ENCODE measurements at regions not wholly inside any gene's neighbourhood (a gene's known extent, or its start where the extent isn't known, plus 50 kb on each side); places are given as distances from the start of the nearest gene placed in this dataset.

GRCh38 chr5:110049816-110050215, 360.1 kb downstream of the MAN2A1 start:
- Histone ChIP-seq H3K79me2 (ENCODE audit: insufficient read depth, low read length) (no peaks in the 10 kb centered on the region), H3K36me3 (ENCODE audit: control insufficient read depth in 1 of 2, insufficient read depth in 2 of 2, low read length in 2 of 2) (no peaks in the 10 kb centered on the region), H3K27ac (ENCODE audit: low read depth, low read length) (no peak overlapping the region), H3K27me3 (ENCODE audit: insufficient read depth, low read length) (no peaks in the 10 kb centered on the region; the same call in 1 of the 2 replicates), H3K4me2 (ENCODE audit: low read length) (no peak overlapping the region), H3K4me3 (replicated peaks in 1 of 2; ENCODE audit: low read depth in 1 of 2, low read length in 2 of 2) (no peak overlapping the region), H3K4me1 (ENCODE audit: control insufficient read depth in 1 of 2, insufficient read depth in 2 of 2, low read length in 2 of 2) (no peaks in the 10 kb centered on the region), H2AFZ (ENCODE audit: low read depth, low read length, poor library complexity, severe bottlenecking) (no peak overlapping the region), H3K9me2 (ENCODE audit: insufficient read depth) (no peaks in the 10 kb centered on the region), H3K9ac (ENCODE audit: low read length) (no peak overlapping the region), H3K9me3 (ENCODE audit: control insufficient read depth in 1 of 2, insufficient read depth in 1 of 2, low read depth in 1 of 2, low read length in 2 of 2) (no peaks in the 10 kb centered on the region), H4K20me1 (ENCODE audit: insufficient read depth) (no peaks in the 10 kb centered on the region)
- intact Hi-C loops (cut with micrococcal nuclease) = no loop called here
- ChIA-PET POLR2A (no interaction called here), CTCF (no interaction called here), RAD21 (ENCODE audit: low non-redundant PET in 1 of 2, low total read pairs in 2 of 2, uncharacterized antibody in 2 of 2, unreplicated experiment in 2 of 2) (no interaction called here)
- ATAC-seq = no peak
- no peak for DNase-seq (ENCODE audit: low read depth, low spot score)
- no TSS peak for BruUV-seq (replicated peaks)
- TF ChIP-seq EZH2phosphoT487 (IDR thresholded peaks at IDR 0.05; ENCODE audit: borderline replicate concordance) (no peak), POLR2A (IDR thresholded peaks at IDR 0.05; ENCODE audit: borderline replicate concordance, extremely low read depth, insufficient read depth, insufficient read length) (no peak), JUND (IDR thresholded peaks at IDR 0.05) (no peak)

- no peak overlapping the region for H3K9ac ChIP-seq (ENCODE audit: low read length)
- H3K4me1 ChIP-seq (ENCODE audit: control insufficient read depth in 1 of 2, insufficient read depth in 2 of 2, low read length in 2 of 2) = no peaks in the 10 kb centered on the region
- no peaks in the 10 kb centered on the region for H3K9me2 ChIP-seq (ENCODE audit: insufficient read depth)
- POLR2A ChIA-PET = no interaction called here
- TF ChIP-seq SP1 (IDR thresholded peaks at IDR 0.05; ENCODE audit: low read depth) = no peak
- TF ChIP-seq POLR2AphosphoS5 (IDR thresholded peaks at IDR 0.05; ENCODE audit: low read depth, low read length) = no peak
- TF ChIP-seq SRF (IDR thresholded peaks at IDR 0.05; ENCODE audit: low read depth) = no peak
- TF ChIP-seq RAD21 (IDR thresholded peaks at IDR 0.05; ENCODE audit: low read depth) = no peak
- TF ChIP-seq EGR1 (IDR thresholded peaks at IDR 0.05; ENCODE audit: low read depth) = no peak
- no peak for TF ChIP-seq JUND (IDR thresholded peaks at IDR 0.05)
- TF ChIP-seq, protein P1, sequence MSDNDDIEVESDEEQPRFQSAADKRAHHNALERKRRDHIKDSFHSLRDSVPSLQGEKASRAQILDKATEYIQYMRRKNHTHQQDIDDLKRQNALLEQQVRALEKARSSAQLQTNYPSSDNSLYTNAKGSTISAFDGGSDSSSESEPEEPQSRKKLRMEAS (IDR thresholded peaks at IDR 0.05) = no peak
- TF ChIP-seq CBX3 (IDR thresholded peaks at IDR 0.05; ENCODE audit: low read depth) = no peak
- TF ChIP-seq ZBTB33 (IDR thresholded peaks at IDR 0.05; ENCODE audit: extremely low read depth, insufficient replicate concordance, low read length) = no peak
- no peak for TF ChIP-seq CEBPB (IDR thresholded peaks at IDR 0.05; ENCODE audit: low read depth)
- TF ChIP-seq, protein P2, sequence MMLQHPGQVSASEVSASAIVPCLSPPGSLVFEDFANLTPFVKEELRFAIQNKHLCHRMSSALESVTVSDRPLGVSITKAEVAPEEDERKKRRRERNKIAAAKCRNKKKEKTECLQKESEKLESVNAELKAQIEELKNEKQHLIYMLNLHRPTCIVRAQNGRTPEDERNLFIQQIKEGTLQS (IDR thresholded peaks at IDR 0.05) = no peak
- intact Hi-C loops (cut with micrococcal nuclease) = no loop called here
- no peak overlapping the region for H2AFZ ChIP-seq (ENCODE audit: low read depth, low read length, poor library complexity, severe bottlenecking)
- BruUV-seq (replicated peaks) = no TSS peak
- no peak overlapping the region for H3K4me3 ChIP-seq (replicated peaks in 1 of 2; ENCODE audit: low read depth in 1 of 2, low read length in 2 of 2)
- H4K20me1 ChIP-seq (ENCODE audit: insufficient read depth) = no peaks in the 10 kb centered on the region
- RAD21 ChIA-PET (ENCODE audit: low non-redundant PET in 1 of 2, low total read pairs in 2 of 2, uncharacterized antibody in 2 of 2, unreplicated experiment in 2 of 2) = no interaction called here
- CTCF ChIA-PET = no interaction called here
- no peak overlapping the region for H3K4me2 ChIP-seq (ENCODE audit: low read length)
- no peaks in the 10 kb centered on the region for H3K36me3 ChIP-seq (ENCODE audit: control insufficient read depth in 1 of 2, insufficient read depth in 2 of 2, low read length in 2 of 2)
- H3K27ac ChIP-seq (ENCODE audit: low read depth, low read length) = no peak overlapping the region
- no peaks in the 10 kb centered on the region for H3K79me2 ChIP-seq (ENCODE audit: insufficient read depth, low read length)
- ATAC-seq (no peak), DNase-seq (ENCODE audit: low read depth, low spot score) (no peak)
- H3K27me3 ChIP-seq (ENCODE audit: insufficient read depth, low read length) = no peaks in the 10 kb centered on the region; the same call in 1 of the 2 replicates
- no peaks in the 10 kb centered on the region for H3K9me3 ChIP-seq (ENCODE audit: control insufficient read depth in 1 of 2, insufficient read depth in 1 of 2, low read depth in 1 of 2, low read length in 2 of 2)
Observed at GRCh38 chr5:110050640-110051345, 361.1 kb downstream of the MAN2A1 start.
